GM12878 (cell line): ENCODE measurements at regions not wholly inside any gene's neighbourhood (a gene's known extent, or its start where the extent isn't known, plus 50 kb on each side); places are given as distances from the start of the nearest gene placed in this dataset.
A peak's percentile ranks its signal among the peaks of the same experiment; 100 is the strongest.

ENCODE experiments used
- ATAC-seq: fragments of 200-7000 bp; cut with Tn5 transposase; 3 replicates; pipeline ENCODE4 v1.9.1; 2020; ENCODE audit warnings: mild to moderate bottlenecking, moderate library complexity
- BruUV-seq: library from RNA; stranded (reverse); fragments of 400-500 nt; replicated peaks from 2 replicates; lab custom pipeline; 2021; lab: Mats Ljungman, UMichigan
- CTCF ChIA-PET: fragments of 300-600 bp; sonication (Branson Sonifier 250); formaldehyde crosslinking; extraction: SDS; loops from one replicate; lab custom pipeline; 2021; ENCODE audit warnings: inconsistent platforms; lab: Yijun Ruan, JAX
- POLR2A ChIA-PET: fragments of 350-600 bp; formaldehyde crosslinking; extraction: SDS; loops from one replicate; lab custom pipeline; 2021; ENCODE audit warnings: inconsistent platforms; lab: Charles Lee
- RAD21 ChIA-PET: fragments of 300-600 bp; sonication (Branson Sonifier 250); formaldehyde crosslinking; loops from one replicate; lab custom pipeline; 2023; ENCODE audit warnings: antibody characterized with exemption; ENCODE audit not compliant: unreplicated experiment; lab: Charles Lee
- SMC1A ChIA-PET: fragments of 300-600 bp; sonication (Branson Sonifier 250); formaldehyde crosslinking; loops from one replicate; lab custom pipeline; 2023; ENCODE audit not compliant: unreplicated experiment, uncharacterized antibody; lab: Charles Lee
- DNase-seq: peaks from one replicate; pipeline ENCODE4 v3.0.0-alpha.2; 2011; ENCODE audit warnings: low read depth, low spot score
- FAIRE-seq: peaks from 3 replicates; lab custom pipeline; 2011; peaks lifted over from hg19 to GRCh38; lab: Jason Lieb, UNC
- H2AFZ ChIP-seq: 2 replicates; pipeline ENCODE4 v1.6.0; 2011; ENCODE audit warnings: low read depth, low read length, control low read depth; ENCODE audit not compliant: control insufficient read depth
- H3K27ac ChIP-seq: 2 replicates; pipeline ENCODE4 v1.5.1; 2011; ENCODE audit warnings: control low read depth; ENCODE audit not compliant: control insufficient read depth, insufficient read depth
- H3K27me3 ChIP-seq, 2 experiments: replicated peaks in 1 of 2; 2 replicates each; pipeline versions ENCODE4 v1.6.0 to v1.6.1; 2011; ENCODE audit warnings: low read length in 1 of 2; ENCODE audit not compliant: control insufficient read depth in 2 of 2, insufficient read depth in 2 of 2
- H3K36me3 ChIP-seq, 2 experiments: 2 replicates each; pipeline ENCODE4 v1.5.1; 2011; ENCODE audit warnings: low read length in 1 of 2; ENCODE audit not compliant: control insufficient read depth in 2 of 2, insufficient read depth in 2 of 2
- H3K4me1 ChIP-seq: 2 replicates; pipeline ENCODE4 v1.6.1; 2011; ENCODE audit warnings: mild to moderate bottlenecking, low read length, moderate library complexity, mixed read lengths; ENCODE audit not compliant: control insufficient read depth, insufficient read depth
- H3K4me2 ChIP-seq: 2 replicates; pipeline ENCODE4 v1.6.0; 2011; ENCODE audit warnings: control low read depth; ENCODE audit not compliant: control insufficient read depth, insufficient read depth
- H3K4me3 ChIP-seq: fragments of 200-600 bp; sonication (generic); 2 replicates; pipeline ENCODE4 v1.5.1; 2016
- H3K79me2 ChIP-seq: 2 replicates; pipeline ENCODE4 v1.6.0; 2011; ENCODE audit warnings: low read length; ENCODE audit not compliant: control insufficient read depth, insufficient read depth
- H3K9ac ChIP-seq: 2 replicates; pipeline ENCODE4 v1.8.0; 2011; ENCODE audit warnings: low read length, control low read depth, mixed read lengths; ENCODE audit not compliant: control insufficient read depth, insufficient read depth
- H3K9me3 ChIP-seq: replicated peaks from 3 replicates; pipeline ENCODE4 v1.5.1; 2011; ENCODE audit warnings: mild to moderate bottlenecking, low read length; ENCODE audit not compliant: control insufficient read depth, insufficient read depth
- H4K20me1 ChIP-seq: 2 replicates; pipeline ENCODE4 v1.6.0; 2011; ENCODE audit not compliant: control insufficient read depth, insufficient read depth
- EED ChIP-seq: sonication (generic); IDR thresholded peaks from 2 replicates; pipeline ENCODE4 v1.6.1; 2016; ENCODE audit warnings: antibody characterized with exemption, low read depth
- RAD21 ChIP-seq: IDR thresholded peaks from 2 replicates; pipeline ENCODE4 v1.6.1; 2011; ENCODE audit warnings: mild to moderate bottlenecking, low read depth, low read length, moderate library complexity; ENCODE audit not compliant: insufficient read depth
- SMC3 ChIP-seq: IDR thresholded peaks from 2 replicates; pipeline ENCODE4 v1.6.1; 2011; ENCODE audit warnings: low read length, improper control_type of control experiment, borderline replicate concordance
- WGBS: methylation state at CpG from one replicate; pipeline ENCODE4 v1.1.6; 2016; ENCODE audit warnings: low lambda C conversion rate; ENCODE audit not compliant: insufficient replicate concordance, insufficient coverage; ENCODE audit errors: missing lambda C conversion rate; 5-methylcytosine and 5-hydroxymethylcytosine counted together
- in situ Hi-C: fragments of 300-500 bp; cut with MboI; formaldehyde crosslinking; loops from 9 replicates; pipeline ENCODE4 v1.14.3; 2018; ENCODE audit warnings: mixed read lengths
- intact Hi-C: fragments of 100-400 bp; cut with micrococcal nuclease; formaldehyde crosslinking; loops from one replicate; pipeline ENCODE4 v1.14.2; 2022; ENCODE audit not compliant: unreplicated experiment
- TF ChIP-seq, protein P1 (sequence below), 3 experiments: IDR thresholded peaks in 2 of 3; conservative IDR thresholded peaks in 1 of 3; 2 replicates each; pipeline ENCODE4 v1.5.1; 2011; ENCODE audit warnings: low read depth in 3 of 3, low read length in 3 of 3, mild to moderate bottlenecking in 3 of 3, control low read depth in 2 of 3, moderate library complexity in 2 of 3, inconsistent platforms in 1 of 3, mixed read lengths in 1 of 3; ENCODE audit not compliant: control insufficient read depth in 2 of 3, insufficient read depth in 1 of 3; ENCODE audit errors: extremely low read depth in 1 of 3

- Histone ChIP-seq H3K9me3 (no peaks in the 10 kb centered on the region; the same call in 2 of the 3 replicates), H3K4me1 (no peaks in the 10 kb centered on the region), H3K4me2 (no peak overlapping the region), H4K20me1 (no peaks in the 10 kb centered on the region), H2AFZ (no peak overlapping the region), H3K79me2 (no peaks in the 10 kb centered on the region), H3K36me3 (no peaks in the 10 kb centered on the region), H3K27me3 (no peaks in the 10 kb centered on the region), H3K4me3 (no peak overlapping the region), H3K9ac (no peak overlapping the region), H3K27ac (no peak overlapping the region)
- intact Hi-C loops (loop anchor here (1.0 to 10.0 kb wide), 2 partner anchors 511 to 890 kb away; partner anchors contain the start of gene GAS1), in situ Hi-C loops (no loop called here)
- SMC1A ChIA-PET: interaction anchor here (0.7 to 3.8 kb wide), 5 partner anchors 15 to 890 kb away, joined by 3 to 34 read pairs (median 4); no protein-coding TSS in a partner anchor
- CTCF ChIA-PET: interaction anchor here (0.6 to 4.0 kb wide), 21 partner anchors 9 to 901 kb away, joined by 3 to 26 read pairs (median 3); no protein-coding TSS in a partner anchor
- DNase-seq (no peak), FAIRE-seq (peak; percentile 86), ATAC-seq (peak; percentile 58; the same call in 2 of the 3 replicates)
- RAD21 ChIA-PET: interaction anchor here (1.3 to 2.7 kb wide), 3 partner anchors 14 to 891 kb away, joined by 4 to 10 read pairs (median 4); no protein-coding TSS in a partner anchor
- POLR2A ChIA-PET: no interaction called here
- no TSS peak for BruUV-seq
- 60% methylated on average over 9 of the region's 9 CpGs for WGBS
- no peak for TF ChIP-seq EED
- TF ChIP-seq, protein P1, sequence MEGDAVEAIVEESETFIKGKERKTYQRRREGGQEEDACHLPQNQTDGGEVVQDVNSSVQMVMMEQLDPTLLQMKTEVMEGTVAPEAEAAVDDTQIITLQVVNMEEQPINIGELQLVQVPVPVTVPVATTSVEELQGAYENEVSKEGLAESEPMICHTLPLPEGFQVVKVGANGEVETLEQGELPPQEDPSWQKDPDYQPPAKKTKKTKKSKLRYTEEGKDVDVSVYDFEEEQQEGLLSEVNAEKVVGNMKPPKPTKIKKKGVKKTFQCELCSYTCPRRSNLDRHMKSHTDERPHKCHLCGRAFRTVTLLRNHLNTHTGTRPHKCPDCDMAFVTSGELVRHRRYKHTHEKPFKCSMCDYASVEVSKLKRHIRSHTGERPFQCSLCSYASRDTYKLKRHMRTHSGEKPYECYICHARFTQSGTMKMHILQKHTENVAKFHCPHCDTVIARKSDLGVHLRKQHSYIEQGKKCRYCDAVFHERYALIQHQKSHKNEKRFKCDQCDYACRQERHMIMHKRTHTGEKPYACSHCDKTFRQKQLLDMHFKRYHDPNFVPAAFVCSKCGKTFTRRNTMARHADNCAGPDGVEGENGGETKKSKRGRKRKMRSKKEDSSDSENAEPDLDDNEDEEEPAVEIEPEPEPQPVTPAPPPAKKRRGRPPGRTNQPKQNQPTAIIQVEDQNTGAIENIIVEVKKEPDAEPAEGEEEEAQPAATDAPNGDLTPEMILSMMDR (IDR thresholded peaks at IDR 0.05 in 2 of 3, conservative IDR thresholded peaks at IDR 0.05 in 1 of 3; ENCODE audit: control insufficient read depth in 2 of 3, extremely low read depth in 1 of 3, insufficient read depth in 1 of 3, low read depth in 3 of 3, low read length in 3 of 3): peak; percentile 57 to 79 (median 68)
- peak; percentile 81 for TF ChIP-seq RAD21
- TF ChIP-seq SMC3: peak; percentile 57; the same call in 1 of the 2 replicates
These were observed 80.0 kb upstream of the TUT7 start for GRCh38 chr9:86434039-86434726.
